ENCODE measurements at regions not wholly inside any gene's neighbourhood (a gene's known extent, or its start where the extent isn't known, plus 50 kb on each side); places are given as distances from the start of the nearest gene placed in this dataset.

GRCh38 chr4:100828364-100828763 lies 310.5 kb upstream of the EMCN start:
- TF ChIP-seq EP300 (IDR thresholded peaks at IDR 0.05; ENCODE audit: borderline replicate concordance in 1 of 2, low read depth in 1 of 2, low read length in 1 of 2) (no peak), RCOR1 (IDR thresholded peaks at IDR 0.05; ENCODE audit: low read length) (no peak), CTCF (IDR thresholded peaks at IDR 0.05) (no peak), POLR2AphosphoS5 (IDR thresholded peaks at IDR 0.05; ENCODE audit: low read depth, low read length) (no peak)

Data from SK-N-SH (cell line).